Uterus (tissue), 2 donors: ENCODE measurements at regions not wholly inside any gene's neighbourhood (a gene's known extent, or its start where the extent isn't known, plus 50 kb on each side); places are given as distances from the start of the nearest gene placed in this dataset.

ENCODE experiments used
- CTCF ChIP-seq, 4 experiments: fragments of 200-600 bp in 2 of 4; fragments of 450-650 bp in 2 of 4; sonication (generic) in 2 of 4; IDR thresholded peaks; one replicate each; pipeline ENCODE4 v1.5.1; 2016 to 2019; ENCODE audit warnings: antibody characterized with exemption in 4 of 4, mild to moderate bottlenecking in 2 of 4, moderate library complexity in 1 of 4
- POLR2A ChIP-seq, 2 donors: fragments of 450-650 bp; IDR thresholded peaks; one replicate each; pipeline ENCODE4 v1.6.1; 2016; ENCODE audit warnings: antibody characterized with exemption in 2 of 2, mild to moderate bottlenecking in 1 of 2, moderate library complexity in 1 of 2

- TF ChIP-seq CTCF (IDR thresholded peaks at IDR 0.05), result no peak
- TF ChIP-seq POLR2A (IDR thresholded peaks at IDR 0.05), result no peak
Observed at GRCh38 chr17:33469911-33470310, 176.8 kb upstream of the ASIC2 start.
